ENCODE measurements at regions not wholly inside any gene's neighbourhood (a gene's known extent, or its start where the extent isn't known, plus 50 kb on each side); places are given as distances from the start of the nearest gene placed in this dataset.

- no peaks in the 10 kb centered on the region for H3K4me1 Mint-ChIP-seq
- H3K36me3 Mint-ChIP-seq = no peaks in the 10 kb centered on the region
- H3K4me3 Mint-ChIP-seq = no peak overlapping the region
- H3K9me3 Mint-ChIP-seq = peaks cover 0 to 8% (median 5%) of the 10 kb centered on the region in 7 donors
- DNase-seq (no peak), ATAC-seq (ENCODE audit: low read depth in 2 of 2) (no peak)
- H3K27ac Mint-ChIP-seq = no peak overlapping the region
- H3K27me3 Mint-ChIP-seq = no peaks in the 10 kb centered on the region
Measured at GRCh38 chr11:29844031-29844430, 172.8 kb downstream of the KCNA4 start.

- Mint-ChIP-seq H3K27me3 (no peaks in the 10 kb centered on the region), H3K9me3 (peaks cover 0 to 10% (median 2%) of the 10 kb centered on the region in 7 donors), H3K36me3 (no peaks in the 10 kb centered on the region), H3K27ac (no peak overlapping the region), H3K4me3 (no peak overlapping the region), H3K4me1 (no peaks in the 10 kb centered on the region)
- DNase-seq (no peak), ATAC-seq (ENCODE audit: low read depth in 2 of 2) (no peak)
Measured at GRCh38 chr11:29842061-29842460, 174.8 kb downstream of the KCNA4 start.

GRCh38 chr11:29826878-29827277 is 190.0 kb downstream of the KCNA4 start:
- ATAC-seq (ENCODE audit: low read depth in 2 of 2) (no peak), DNase-seq (no peak)
- H3K27me3 Mint-ChIP-seq = no peaks in the 10 kb centered on the region
- no peak overlapping the region for H3K4me3 Mint-ChIP-seq
- peaks cover 1 to 28% (median 10%) of the 10 kb centered on the region in 7 donors for H3K9me3 Mint-ChIP-seq
- no peaks in the 10 kb centered on the region for H3K36me3 Mint-ChIP-seq
- no peak overlapping the region for H3K27ac Mint-ChIP-seq
- no peaks in the 10 kb centered on the region for H3K4me1 Mint-ChIP-seq

- no peak overlapping the region for H3K27ac Mint-ChIP-seq
- no peak for ATAC-seq (ENCODE audit: low read depth in 2 of 2)
Measured at GRCh38 chr11:29816359-29816758, 200.5 kb downstream of the KCNA4 start.

GRCh38 chr11:29809121-29809520 is 207.7 kb downstream of the KCNA4 start:
- H3K36me3 Mint-ChIP-seq = no peaks in the 10 kb centered on the region
- peaks cover 3 to 9% (median 6%) of the 10 kb centered on the region in 7 donors for H3K9me3 Mint-ChIP-seq
- no peak overlapping the region for H3K4me3 Mint-ChIP-seq
- no peaks in the 10 kb centered on the region for H3K27me3 Mint-ChIP-seq
- DNase-seq = no peak
- H3K4me1 Mint-ChIP-seq = no peaks in the 10 kb centered on the region
- no peak overlapping the region for H3K27ac Mint-ChIP-seq
- ATAC-seq (ENCODE audit: low read depth in 2 of 2) = no peak

More at GRCh38 chr11:29816359-29816758, 200.5 kb downstream of the KCNA4 start:
- no peaks in the 10 kb centered on the region for H3K27me3 Mint-ChIP-seq
- peaks cover 0 to 29% (median 5%) of the 10 kb centered on the region in 7 donors for H3K9me3 Mint-ChIP-seq
- DNase-seq = no peak
- H3K4me1 Mint-ChIP-seq = no peaks in the 10 kb centered on the region
- no peaks in the 10 kb centered on the region for H3K36me3 Mint-ChIP-seq
- H3K4me3 Mint-ChIP-seq = no peak overlapping the region

GRCh38 chr11:29802522-29802921 is 214.3 kb downstream of the KCNA4 start:
- no peaks in the 10 kb centered on the region for H3K36me3 Mint-ChIP-seq
- H3K4me3 Mint-ChIP-seq = no peak overlapping the region
- no peak overlapping the region for H3K27ac Mint-ChIP-seq
- ATAC-seq (ENCODE audit: low read depth in 2 of 2) (no peak), DNase-seq (no peak)
- no peaks in the 10 kb centered on the region for H3K27me3 Mint-ChIP-seq
- no peaks in the 10 kb centered on the region for H3K4me1 Mint-ChIP-seq
- H3K9me3 Mint-ChIP-seq = peaks cover 0 to 5% (median 0%) of the 10 kb centered on the region in 7 donors

GRCh38 chr11:29801561-29801960 is 215.3 kb downstream of the KCNA4 start:
- Mint-ChIP-seq H3K9me3 (peaks cover 0 to 6% (median 2%) of the 10 kb centered on the region in 7 donors), H3K27me3 (no peaks in the 10 kb centered on the region), H3K4me3 (no peak overlapping the region), H3K4me1 (no peaks in the 10 kb centered on the region), H3K36me3 (no peaks in the 10 kb centered on the region), H3K27ac (no peak overlapping the region)
- no peak for DNase-seq
- ATAC-seq (ENCODE audit: low read depth in 2 of 2) = no peak

- no peak for ATAC-seq (ENCODE audit: low read depth in 2 of 2)
- DNase-seq = no peak
- no peak overlapping the region for H3K4me3 Mint-ChIP-seq
- H3K27ac Mint-ChIP-seq = no peak overlapping the region
- peaks cover 0 to 6% (median 1%) of the 10 kb centered on the region in 7 donors for H3K9me3 Mint-ChIP-seq
- no peaks in the 10 kb centered on the region for H3K27me3 Mint-ChIP-seq
- no peaks in the 10 kb centered on the region for H3K36me3 Mint-ChIP-seq
- H3K4me1 Mint-ChIP-seq = no peaks in the 10 kb centered on the region
Measured at GRCh38 chr11:29786092-29786491, 230.7 kb downstream of the KCNA4 start.

GRCh38 chr11:29783506-29783905 is 233.3 kb downstream of the KCNA4 start:
- ATAC-seq (ENCODE audit: low read depth in 2 of 2) = no peak
- H3K4me3 Mint-ChIP-seq = no peak overlapping the region
- H3K4me1 Mint-ChIP-seq = no peaks in the 10 kb centered on the region
- no peak overlapping the region for H3K27ac Mint-ChIP-seq
- H3K36me3 Mint-ChIP-seq = no peaks in the 10 kb centered on the region
- H3K9me3 Mint-ChIP-seq = peaks cover 0 to 10% (median 3%) of the 10 kb centered on the region in 7 donors
- DNase-seq = no peak
- no peaks in the 10 kb centered on the region for H3K27me3 Mint-ChIP-seq

GRCh38 chr11:29782447-29782846 is 234.4 kb downstream of the KCNA4 start:
- H3K4me3 Mint-ChIP-seq = no peak overlapping the region
- no peaks in the 10 kb centered on the region for H3K27me3 Mint-ChIP-seq
- ATAC-seq (ENCODE audit: low read depth in 2 of 2) (no peak), DNase-seq (no peak)
- no peaks in the 10 kb centered on the region for H3K36me3 Mint-ChIP-seq
- H3K9me3 Mint-ChIP-seq = peaks cover 0 to 10% (median 3%) of the 10 kb centered on the region in 7 donors
- H3K27ac Mint-ChIP-seq = no peak overlapping the region
- no peaks in the 10 kb centered on the region for H3K4me1 Mint-ChIP-seq

GRCh38 chr11:29781268-29781667 is 235.6 kb downstream of the KCNA4 start:
- Mint-ChIP-seq H3K36me3 (no peaks in the 10 kb centered on the region), H3K27me3 (no peaks in the 10 kb centered on the region), H3K4me3 (no peak overlapping the region), H3K27ac (no peak overlapping the region), H3K9me3 (peaks cover 0 to 10% (median 3%) of the 10 kb centered on the region in 7 donors), H3K4me1 (no peaks in the 10 kb centered on the region)
- no peak for DNase-seq
- no peak for ATAC-seq (ENCODE audit: low read depth in 2 of 2)

GRCh38 chr11:29780756-29781155 is 236.1 kb downstream of the KCNA4 start:
- Mint-ChIP-seq H3K27ac (no peak overlapping the region), H3K9me3 (peaks cover 0 to 8% (median 3%) of the 10 kb centered on the region in 7 donors), H3K27me3 (no peaks in the 10 kb centered on the region), H3K4me1 (no peaks in the 10 kb centered on the region), H3K36me3 (no peaks in the 10 kb centered on the region), H3K4me3 (no peak overlapping the region)
- no peak for ATAC-seq (ENCODE audit: low read depth in 2 of 2)
- DNase-seq = no peak

GRCh38 chr11:29773656-29774264 is 243.1 kb downstream of the KCNA4 start:
- Mint-ChIP-seq H3K4me1 (no peaks in the 10 kb centered on the region), H3K27ac (no peak overlapping the region), H3K4me3 (no peak overlapping the region), H3K36me3 (no peaks in the 10 kb centered on the region), H3K27me3 (no peaks in the 10 kb centered on the region), H3K9me3 (peaks cover 3 to 13% (median 8%) of the 10 kb centered on the region in 7 donors)
- ATAC-seq (ENCODE audit: low read depth in 2 of 2) (no peak), DNase-seq (no peak)

GRCh38 chr11:29756871-29757270 is 260.0 kb downstream of the KCNA4 start:
- ATAC-seq (ENCODE audit: low read depth in 2 of 2) = no peak
- H3K36me3 Mint-ChIP-seq = no peaks in the 10 kb centered on the region
- no peak overlapping the region for H3K4me3 Mint-ChIP-seq
- peaks cover 0 to 18% (median 9%) of the 10 kb centered on the region in 7 donors for H3K9me3 Mint-ChIP-seq
- DNase-seq = no peak
- no peaks in the 10 kb centered on the region for H3K27me3 Mint-ChIP-seq
- no peak overlapping the region for H3K27ac Mint-ChIP-seq
- no peaks in the 10 kb centered on the region for H3K4me1 Mint-ChIP-seq

GRCh38 chr11:29755474-29755873 is 261.4 kb downstream of the KCNA4 start:
- Mint-ChIP-seq H3K27ac (no peak overlapping the region), H3K36me3 (no peaks in the 10 kb centered on the region)

More at GRCh38 chr11:29755474-29755873, 261.4 kb downstream of the KCNA4 start:
- no peaks in the 10 kb centered on the region for H3K4me1 Mint-ChIP-seq
- H3K27me3 Mint-ChIP-seq = no peaks in the 10 kb centered on the region
- peaks cover 0 to 15% (median 7%) of the 10 kb centered on the region in 7 donors for H3K9me3 Mint-ChIP-seq
- ATAC-seq (ENCODE audit: low read depth in 2 of 2) (no peak), DNase-seq (no peak)
- H3K4me3 Mint-ChIP-seq = no peak overlapping the region
